HG03521 (cell line): ENCODE measurements at regions not wholly inside any gene's neighbourhood (a gene's known extent, or its start where the extent isn't known, plus 50 kb on each side); places are given as distances from the start of the nearest gene placed in this dataset.

Experiments used
- ATAC-seq: cut with Tn5 transposase; IDR thresholded peaks from one replicate; pipeline ENCODE4 v1.9.1; 2021; ENCODE audit warnings: mild to moderate bottlenecking, moderate library complexity; ENCODE audit not compliant: unreplicated experiment

GRCh38 chr9:81132796-81133195 lies 556.6 kb downstream of the TLE1 start:
- ATAC-seq, result no peak

DNA sequence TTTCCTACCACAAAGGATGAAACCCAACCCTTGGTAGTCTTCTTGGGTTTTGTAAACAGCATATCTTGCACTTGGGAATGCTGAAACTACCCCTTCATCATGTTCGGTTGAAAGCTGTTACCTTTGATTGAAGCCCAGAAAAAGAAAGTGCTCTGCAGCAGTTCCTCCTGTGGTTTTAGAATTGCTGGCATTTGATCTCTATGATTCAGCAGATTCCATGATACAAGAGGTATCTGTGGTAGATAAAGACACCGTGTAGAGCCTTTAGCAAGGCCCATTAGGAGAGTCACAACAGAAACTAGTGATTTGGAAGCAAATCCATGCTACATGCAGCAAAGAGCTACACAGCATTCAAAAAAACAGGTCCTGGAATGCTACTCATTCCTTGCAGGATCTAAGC lies 557.0 kb downstream of the TLE1 start:
- ATAC-seq, result no peak

DNA sequence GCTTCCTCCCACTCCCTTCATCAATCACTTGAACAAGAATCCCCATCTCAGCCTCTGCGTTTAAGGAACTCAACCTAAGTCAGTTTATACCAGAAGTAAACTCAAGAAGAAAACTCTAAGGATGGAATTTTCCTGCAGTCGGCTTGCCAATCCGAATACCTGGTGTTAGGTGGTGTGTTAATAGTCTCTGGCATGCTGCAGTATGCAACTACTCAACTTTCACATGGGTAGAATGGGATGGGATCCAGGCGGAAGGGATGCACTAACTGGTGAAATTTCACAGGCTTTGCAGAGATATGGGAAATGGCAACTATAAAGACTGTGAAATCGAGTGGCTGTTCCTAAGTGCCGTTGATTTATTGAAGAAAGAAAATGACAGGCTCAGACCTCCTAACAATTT lies 560.6 kb downstream of the TLE1 start:
- no peak for ATAC-seq

DNA sequence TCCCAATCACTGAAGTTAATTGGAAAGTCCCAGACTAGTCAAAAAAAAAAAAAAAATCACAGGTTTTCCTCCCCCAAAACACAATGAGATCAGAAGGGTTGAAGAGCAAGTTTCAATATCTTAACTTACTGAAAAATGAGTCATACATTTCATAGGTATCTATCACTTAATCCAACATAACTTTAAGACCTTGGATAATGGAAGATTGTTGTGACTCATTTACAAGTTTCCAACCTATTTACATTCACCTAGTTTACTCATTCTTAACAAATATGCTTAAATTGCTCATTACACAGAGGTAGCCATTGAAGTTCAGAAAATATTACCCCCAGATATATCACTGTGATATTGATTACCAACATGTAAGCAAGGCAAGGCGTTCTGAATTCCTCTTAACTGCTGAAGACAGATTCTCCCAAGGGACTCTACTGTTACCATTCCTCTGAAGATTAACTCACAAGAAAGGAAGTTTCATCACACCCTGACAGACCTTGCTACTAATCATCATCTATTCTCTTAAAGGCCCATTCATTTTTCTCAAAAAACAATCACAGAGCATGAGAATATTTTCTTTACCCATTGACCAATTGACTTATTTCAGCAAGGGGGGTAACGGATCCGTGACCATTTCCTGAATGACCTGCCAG lies 563.8 kb downstream of the TLE1 start:
- ATAC-seq, result no peak

DNA sequence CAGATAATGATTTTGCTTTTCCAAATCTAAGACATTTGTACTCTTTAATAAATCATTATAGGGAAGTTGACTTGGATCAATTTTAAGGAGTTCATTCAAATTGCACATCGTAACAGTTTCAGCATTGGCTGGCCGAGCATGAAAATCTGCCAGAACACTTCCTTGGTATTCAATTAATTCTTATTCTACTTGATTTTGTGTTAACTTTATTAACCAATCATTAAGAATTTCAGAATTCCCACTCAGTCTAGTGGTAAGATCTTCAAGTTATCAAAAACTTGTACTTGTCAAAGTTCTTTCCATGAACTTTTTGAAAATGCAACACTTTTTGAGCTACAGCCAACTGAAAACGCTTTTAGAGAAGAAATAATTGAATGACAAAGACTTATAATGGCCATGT lies 565.8 kb downstream of the TLE1 start:
- no peak for ATAC-seq

- no peak for ATAC-seq
These were observed 566.6 kb downstream of the TLE1 start for GRCh38 chr9:81122749-81123148.

DNA sequence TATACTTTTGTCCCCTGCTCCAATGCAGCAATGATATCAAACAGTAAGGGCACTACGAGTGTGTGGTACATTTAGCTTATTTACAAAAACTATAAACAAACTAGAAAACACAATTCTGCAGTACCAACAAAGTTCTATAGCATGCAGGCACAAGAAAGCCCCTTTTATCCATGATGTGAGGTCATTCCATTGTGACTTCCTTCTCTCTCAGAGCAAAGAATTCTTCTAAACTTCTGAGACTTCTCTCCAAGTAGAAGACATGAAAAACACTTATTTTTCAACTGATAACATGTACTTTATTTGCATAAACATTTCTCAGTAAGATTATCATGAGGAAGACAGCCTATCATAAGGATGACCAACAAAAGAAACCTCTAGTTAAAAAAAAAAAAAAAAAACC lies 569.8 kb downstream of the TLE1 start:
- ATAC-seq, result no peak

- ATAC-seq, result no peak
These were observed 570.9 kb downstream of the TLE1 start for GRCh38 chr9:81118416-81118815.

GRCh38 chr9:81116340-81117137 lies 572.8 kb downstream of the TLE1 start:
- ATAC-seq, result no peak

GRCh38 chr9:81113453-81114124 lies 575.8 kb downstream of the TLE1 start:
- ATAC-seq, result no peak

DNA sequence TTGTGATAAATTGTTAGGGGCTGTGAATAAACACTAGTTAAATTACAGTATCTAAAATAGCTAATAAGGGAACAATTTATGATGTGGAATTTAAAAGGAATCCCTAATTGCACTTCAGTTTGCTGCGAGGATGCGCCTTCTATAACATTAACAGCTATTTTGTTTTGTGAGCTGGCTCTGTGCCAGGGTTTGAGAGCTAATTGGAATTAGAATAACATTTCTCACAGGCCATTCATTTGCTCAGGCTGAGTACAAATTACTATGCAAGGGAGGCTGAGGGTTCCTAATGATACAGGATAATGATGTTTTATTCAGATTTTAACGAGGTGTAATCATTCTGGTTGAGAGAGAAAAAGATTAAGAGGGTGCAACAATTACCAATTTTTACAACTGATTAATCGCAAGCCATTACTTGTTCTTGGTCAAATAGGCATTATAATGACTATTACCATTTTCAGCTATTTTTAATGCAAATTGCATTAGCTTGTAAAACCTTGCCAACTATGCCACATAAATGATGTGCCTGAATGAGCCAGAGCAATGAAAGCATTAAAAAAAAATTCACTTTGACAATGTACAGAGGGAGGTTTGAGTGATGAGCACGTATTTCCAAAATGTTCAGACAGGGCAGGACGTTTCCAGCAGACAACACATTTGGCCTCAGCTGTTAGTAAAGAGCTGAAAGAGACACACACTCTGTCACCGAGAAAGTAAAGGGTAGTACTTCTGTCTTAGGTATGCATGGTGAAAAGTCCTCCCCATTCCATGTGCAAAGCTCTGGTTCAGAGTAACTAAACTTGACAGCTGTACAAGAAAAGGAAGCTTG lies 576.5 kb downstream of the TLE1 start:
- ATAC-seq, result no peak

DNA sequence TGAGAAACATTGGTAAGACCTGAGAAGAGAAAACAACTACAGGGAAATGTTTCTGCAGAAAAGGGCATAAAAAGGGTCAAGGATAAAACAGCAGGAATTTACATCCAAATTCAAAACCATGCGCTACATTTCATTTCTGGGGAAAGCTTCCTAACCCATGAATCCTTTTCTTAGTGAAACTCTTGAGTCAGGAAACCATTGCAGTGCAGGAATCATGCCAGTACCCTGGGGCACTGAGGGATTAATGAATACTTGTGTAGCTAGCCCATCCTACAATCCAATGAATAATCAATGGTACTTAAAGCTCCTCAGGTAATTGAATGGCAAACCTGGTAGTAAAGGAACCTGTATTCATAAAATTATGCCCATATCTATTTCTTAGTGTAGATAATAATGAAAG lies 580.5 kb downstream of the TLE1 start:
- no peak for ATAC-seq

- no peak for ATAC-seq
These were observed 581.0 kb downstream of the TLE1 start for GRCh38 chr9:81108391-81108790.

DNA sequence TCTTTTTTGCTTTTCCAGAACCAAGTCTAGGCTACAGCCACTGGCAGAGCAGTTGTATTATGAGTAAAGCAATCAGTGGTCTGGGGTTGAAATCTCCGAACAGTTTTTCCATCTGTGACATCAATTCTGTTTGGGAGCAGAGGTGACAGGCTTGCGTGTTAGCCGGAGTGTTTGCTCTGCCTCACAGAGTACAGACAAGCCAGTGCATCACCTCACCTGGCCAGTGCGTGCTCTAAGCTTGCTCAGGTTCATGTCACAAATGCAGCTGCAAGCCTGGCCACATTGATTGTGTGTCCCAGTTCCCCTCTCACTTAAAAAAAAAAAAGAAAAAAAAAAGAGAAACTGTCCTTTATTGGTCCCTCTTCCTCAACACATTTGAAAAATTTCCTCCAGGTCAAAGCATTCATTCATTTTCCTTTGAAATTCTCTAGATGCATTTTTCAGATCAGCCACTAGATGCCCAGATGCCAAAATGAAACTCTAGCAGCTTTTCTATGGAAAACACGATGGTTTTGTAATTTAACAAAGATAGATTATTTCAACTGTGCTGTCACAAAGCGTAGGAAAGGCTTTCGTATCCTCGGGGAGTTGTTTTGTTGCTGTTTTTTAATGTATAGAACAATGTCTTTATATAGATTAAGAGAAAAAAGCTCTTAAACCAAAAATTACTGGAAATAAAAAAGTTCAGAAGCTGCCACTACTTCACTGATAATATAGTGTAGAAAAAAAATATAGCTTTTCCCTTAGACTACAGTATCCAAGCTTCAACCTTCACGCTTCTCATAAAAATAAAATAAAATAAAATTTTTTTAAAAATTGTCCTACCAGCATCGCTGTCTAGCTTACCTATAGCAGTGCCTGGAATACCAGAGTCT lies 585.5 kb downstream of the TLE1 start:
- no peak for ATAC-seq

- ATAC-seq, result no peak
These were observed 592.1 kb downstream of the TLE1 start for GRCh38 chr9:81097131-81097847.

DNA sequence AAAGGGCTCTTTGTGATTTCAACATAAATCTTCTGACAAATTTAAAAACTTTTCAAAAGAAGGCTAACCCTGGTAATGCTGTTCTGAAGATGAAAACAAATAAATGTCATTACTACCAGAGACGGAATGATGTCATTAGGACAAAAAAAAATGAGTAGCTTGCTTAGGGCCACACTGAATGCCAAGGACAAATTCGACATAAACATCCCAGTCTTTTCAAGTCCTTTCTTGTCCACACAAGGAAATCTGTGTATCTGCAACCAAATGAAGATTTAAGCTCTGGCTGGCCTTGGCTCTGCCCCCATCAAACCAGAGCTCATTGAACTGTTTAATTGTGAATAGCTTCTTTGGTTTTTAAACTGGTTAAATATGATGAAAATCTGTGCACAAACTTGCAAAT lies 592.7 kb downstream of the TLE1 start:
- no peak for ATAC-seq

- no peak for ATAC-seq
These were observed 597.3 kb downstream of the TLE1 start for GRCh38 chr9:81092057-81092456.

- no peak for ATAC-seq
These were observed 601.0 kb downstream of the TLE1 start for GRCh38 chr9:81088341-81088740.

- ATAC-seq, result no peak
These were observed 602.9 kb downstream of the TLE1 start for GRCh38 chr9:81086416-81086815.
